Medulla oblongata (tissue), 1 donor: ENCODE measurements at regions not wholly inside any gene's neighbourhood (a gene's known extent, or its start where the extent isn't known, plus 50 kb on each side); places are given as distances from the start of the nearest gene placed in this dataset.

Source experiments
- DNase-seq: peaks from one replicate; pipeline ENCODE4 v3.0.0-alpha.2; 2015; ENCODE audit errors: extremely low spot score

- DNase-seq: no peak
Measured at GRCh38 chr10:61188691-61189090, 244.7 kb upstream of the RHOBTB1 start.

- no peak for DNase-seq
Measured at GRCh38 chr10:61188101-61188500, 244.1 kb upstream of the RHOBTB1 start.

GRCh38 chr10:61187601-61188000, 243.6 kb upstream of the RHOBTB1 start:
- DNase-seq: peak; percentile 12

GRCh38 chr10:61186408-61186807, 242.4 kb upstream of the RHOBTB1 start:
- DNase-seq: no peak

- no peak for DNase-seq
Measured at GRCh38 chr10:61184429-61184828, 240.4 kb upstream of the RHOBTB1 start.

GRCh38 chr10:61183967-61184366, 240.0 kb upstream of the RHOBTB1 start:
- no peak for DNase-seq

GRCh38 chr10:61181832-61182231, 237.8 kb upstream of the RHOBTB1 start:
- no peak for DNase-seq

GRCh38 chr10:61179771-61180170, 235.8 kb upstream of the RHOBTB1 start:
- no peak for DNase-seq

GRCh38 chr10:61176424-61176823, 232.4 kb upstream of the RHOBTB1 start:
- no peak for DNase-seq

- DNase-seq: no peak
Measured at GRCh38 chr10:61175316-61175715, 231.3 kb upstream of the RHOBTB1 start.

- DNase-seq: no peak
Measured at GRCh38 chr10:61173450-61173849, 229.5 kb upstream of the RHOBTB1 start.

- no peak for DNase-seq
Measured at GRCh38 chr10:61172182-61172926, 228.4 kb upstream of the RHOBTB1 start.

- no peak for DNase-seq
Measured at GRCh38 chr10:61170594-61170993, 226.6 kb upstream of the RHOBTB1 start.

GRCh38 chr10:61169294-61169693, 225.3 kb upstream of the RHOBTB1 start:
- no peak for DNase-seq

GRCh38 chr10:61166489-61166888, 222.5 kb upstream of the RHOBTB1 start:
- DNase-seq: no peak

GRCh38 chr10:61166065-61166464, 222.1 kb upstream of the RHOBTB1 start:
- DNase-seq: no peak

- DNase-seq: no peak
Measured at GRCh38 chr10:61164458-61165160, 220.6 kb upstream of the RHOBTB1 start.

GRCh38 chr10:61163403-61163802, 219.4 kb upstream of the RHOBTB1 start:
- DNase-seq: no peak

GRCh38 chr10:61160253-61160652, 216.3 kb upstream of the RHOBTB1 start:
- DNase-seq: no peak

GRCh38 chr10:61159253-61159652, 215.3 kb upstream of the RHOBTB1 start:
- no peak for DNase-seq

- no peak for DNase-seq
Measured at GRCh38 chr10:61157182-61157581, 213.2 kb upstream of the RHOBTB1 start.

GRCh38 chr10:61153771-61154170, 209.8 kb upstream of the RHOBTB1 start:
- no peak for DNase-seq

GRCh38 chr10:61151059-61151458, 207.1 kb upstream of the RHOBTB1 start:
- DNase-seq: no peak
